ENCODE measurements at regions not wholly inside any gene's neighbourhood (a gene's known extent, or its start where the extent isn't known, plus 50 kb on each side); places are given as distances from the start of the nearest gene placed in this dataset.

DNA sequence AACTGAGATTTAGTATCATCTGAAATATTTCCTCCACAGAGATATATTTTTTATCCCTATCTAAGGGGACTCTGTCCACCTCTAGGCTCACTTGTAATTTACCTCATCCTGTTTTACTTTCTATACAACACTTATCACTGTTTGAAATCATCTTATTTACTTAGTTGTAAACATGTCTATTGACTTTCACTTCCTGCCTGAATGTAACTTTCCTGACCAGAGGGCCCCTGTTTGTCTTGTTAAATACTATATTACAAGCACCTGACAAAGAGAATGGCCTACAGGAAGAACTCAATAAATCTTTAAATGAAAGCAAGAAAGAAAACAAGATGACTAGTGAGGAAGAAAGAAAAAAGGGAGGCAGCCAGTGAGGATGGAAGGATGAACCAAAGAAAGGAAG lies 1727.5 kb downstream of the LRRC4C start:
- no peak for TF ChIP-seq ZNF24 (IDR thresholded peaks at IDR 0.05)
- no peak for TF ChIP-seq EZH2 (IDR thresholded peaks at IDR 0.05; ENCODE audit: borderline replicate concordance, control insufficient read depth, low read depth, low read length)
- no peak for TF ChIP-seq NR2C2 (IDR thresholded peaks at IDR 0.05; ENCODE audit: borderline replicate concordance, control insufficient read depth, insufficient read length, low read depth)
- TF ChIP-seq, protein P1, sequence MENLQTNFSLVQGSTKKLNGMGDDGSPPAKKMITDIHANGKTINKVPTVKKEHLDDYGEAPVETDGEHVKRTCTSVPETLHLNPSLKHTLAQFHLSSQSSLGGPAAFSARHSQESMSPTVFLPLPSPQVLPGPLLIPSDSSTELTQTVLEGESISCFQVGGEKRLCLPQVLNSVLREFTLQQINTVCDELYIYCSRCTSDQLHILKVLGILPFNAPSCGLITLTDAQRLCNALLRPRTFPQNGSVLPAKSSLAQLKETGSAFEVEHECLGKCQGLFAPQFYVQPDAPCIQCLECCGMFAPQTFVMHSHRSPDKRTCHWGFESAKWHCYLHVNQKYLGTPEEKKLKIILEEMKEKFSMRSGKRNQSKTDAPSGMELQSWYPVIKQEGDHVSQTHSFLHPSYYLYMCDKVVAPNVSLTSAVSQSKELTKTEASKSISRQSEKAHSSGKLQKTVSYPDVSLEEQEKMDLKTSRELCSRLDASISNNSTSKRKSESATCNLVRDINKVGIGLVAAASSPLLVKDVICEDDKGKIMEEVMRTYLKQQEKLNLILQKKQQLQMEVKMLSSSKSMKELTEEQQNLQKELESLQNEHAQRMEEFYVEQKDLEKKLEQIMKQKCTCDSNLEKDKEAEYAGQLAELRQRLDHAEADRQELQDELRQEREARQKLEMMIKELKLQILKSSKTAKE (IDR thresholded peaks at IDR 0.05; ENCODE audit: low read depth, poor library complexity, severe bottlenecking), result no peak
- TF ChIP-seq RAD21 (IDR thresholded peaks at IDR 0.05; ENCODE audit: insufficient read depth, low read depth, low read length), result no peak
- no peak for TF ChIP-seq FOXM1 (IDR thresholded peaks at IDR 0.05; ENCODE audit: low read depth, low read length)
- no peak for TF ChIP-seq SP1 (IDR thresholded peaks at IDR 0.05; ENCODE audit: low read depth, low read length)
- TF ChIP-seq POLR2AphosphoS5 (IDR thresholded peaks at IDR 0.05; ENCODE audit: low read length), result no peak
- TF ChIP-seq RAD51 (IDR thresholded peaks at IDR 0.05), result no peak
- TF ChIP-seq SMC3 (IDR thresholded peaks at IDR 0.05; ENCODE audit: borderline replicate concordance, low read length), result no peak
- TF ChIP-seq EP300 (IDR thresholded peaks at IDR 0.05; ENCODE audit: borderline replicate concordance in 1 of 2, control insufficient read depth in 1 of 2, low read depth in 2 of 2, low read length in 2 of 2), result no peak
